ENCODE measurements at regions not wholly inside any gene's neighbourhood (a gene's known extent, or its start where the extent isn't known, plus 50 kb on each side); places are given as distances from the start of the nearest gene placed in this dataset.

- no peak for DNase-seq (ENCODE audit: low spot score)
- no peaks in the 10 kb centered on the region for H3K27me3 ChIP-seq (replicated peaks; ENCODE audit: insufficient read depth, low read depth, low read length, poor library complexity)
- no peak overlapping the region for H3K4me3 ChIP-seq (ENCODE audit: low read depth, low read length, poor library complexity, severe bottlenecking)
- no peak overlapping the region for H3K27ac ChIP-seq (ENCODE audit: low read depth, low read length, poor library complexity, severe bottlenecking)
- BruUV-seq (replicated peaks) = no TSS peak
- no peaks in the 10 kb centered on the region for H3K9me3 ChIP-seq (ENCODE audit: low read depth, low read length, poor library complexity, severe bottlenecking)
- peaks cover 21% of the 10 kb centered on the region for H3K4me1 ChIP-seq (ENCODE audit: insufficient read depth, low read length, poor library complexity, severe bottlenecking)
- no peak for TF ChIP-seq EZH2 (IDR thresholded peaks at IDR 0.05; ENCODE audit: borderline replicate concordance, low read depth, low read length, poor library complexity, severe bottlenecking)
- TF ChIP-seq CTCF (conservative IDR thresholded peaks at IDR 0.05; ENCODE audit: low read depth, low read length) = no peak
- CTCF ChIA-PET = no interaction called here
- H3K36me3 ChIP-seq (ENCODE audit: insufficient read depth, low read length, poor library complexity, severe bottlenecking) = no peaks in the 10 kb centered on the region
- POLR2A ChIA-PET (ENCODE audit: low non-redundant PET) = no interaction called here
- intact Hi-C loops (cut with micrococcal nuclease; ENCODE audit: unreplicated experiment) = no loop called here
These were observed 94.8 kb downstream of the CCDC71L start for GRCh38 chr7:106566196-106566595.

- Histone ChIP-seq H3K27me3 (replicated peaks; ENCODE audit: insufficient read depth, low read depth, low read length, poor library complexity) (no peaks in the 10 kb centered on the region), H3K9me3 (ENCODE audit: low read depth, low read length, poor library complexity, severe bottlenecking) (no peaks in the 10 kb centered on the region), H3K36me3 (ENCODE audit: insufficient read depth, low read length, poor library complexity, severe bottlenecking) (no peaks in the 10 kb centered on the region), H3K4me1 (ENCODE audit: insufficient read depth, low read length, poor library complexity, severe bottlenecking) (peaks cover 18% of the 10 kb centered on the region), H3K27ac (ENCODE audit: low read depth, low read length, poor library complexity, severe bottlenecking) (no peak overlapping the region), H3K4me3 (ENCODE audit: low read depth, low read length, poor library complexity, severe bottlenecking) (no peak overlapping the region)
- intact Hi-C loops (cut with micrococcal nuclease; ENCODE audit: unreplicated experiment) = no loop called here
- ChIA-PET POLR2A (ENCODE audit: low non-redundant PET) (no interaction called here), CTCF (no interaction called here)
- TF ChIP-seq EZH2 (IDR thresholded peaks at IDR 0.05; ENCODE audit: borderline replicate concordance, low read depth, low read length, poor library complexity, severe bottlenecking) (no peak), CTCF (conservative IDR thresholded peaks at IDR 0.05; ENCODE audit: low read depth, low read length) (no peak)
- BruUV-seq (replicated peaks) = no TSS peak
- no peak for DNase-seq (ENCODE audit: low spot score)
These were observed 95.5 kb downstream of the CCDC71L start for GRCh38 chr7:106565428-106565827.

GRCh38 chr7:106563466-106564150 is 97.3 kb downstream of the CCDC71L start:
- POLR2A ChIA-PET (ENCODE audit: low non-redundant PET) = no interaction called here

More at GRCh38 chr7:106563466-106564150, 97.3 kb downstream of the CCDC71L start:
- H3K27me3 ChIP-seq (replicated peaks; ENCODE audit: insufficient read depth, low read depth, low read length, poor library complexity) = no peaks in the 10 kb centered on the region
- no peaks in the 10 kb centered on the region for H3K9me3 ChIP-seq (ENCODE audit: low read depth, low read length, poor library complexity, severe bottlenecking)
- peak; percentile 18 for DNase-seq (ENCODE audit: low spot score)
- no peaks in the 10 kb centered on the region for H3K36me3 ChIP-seq (ENCODE audit: insufficient read depth, low read length, poor library complexity, severe bottlenecking)
- intact Hi-C loops (cut with micrococcal nuclease; ENCODE audit: unreplicated experiment) = no loop called here
- no TSS peak for BruUV-seq (replicated peaks)
- H3K27ac ChIP-seq (ENCODE audit: low read depth, low read length, poor library complexity, severe bottlenecking) = no peak overlapping the region
- CTCF ChIA-PET = no interaction called here
- no peak for TF ChIP-seq CTCF (conservative IDR thresholded peaks at IDR 0.05; ENCODE audit: low read depth, low read length)
- no peak for TF ChIP-seq EZH2 (IDR thresholded peaks at IDR 0.05; ENCODE audit: borderline replicate concordance, low read depth, low read length, poor library complexity, severe bottlenecking)
- peaks cover 12% of the 10 kb centered on the region for H3K4me1 ChIP-seq (ENCODE audit: insufficient read depth, low read length, poor library complexity, severe bottlenecking)
- no peak overlapping the region for H3K4me3 ChIP-seq (ENCODE audit: low read depth, low read length, poor library complexity, severe bottlenecking)

Data from A673 (cell line).